HUES64 (cell line): ENCODE measurements at regions not wholly inside any gene's neighbourhood (a gene's known extent, or its start where the extent isn't known, plus 50 kb on each side); places are given as distances from the start of the nearest gene placed in this dataset.

Source experiments
- H3K27ac ChIP-seq: 2 replicates; pipeline ENCODE4 v1.7.0; 2013; ENCODE audit warnings: low read depth, low read length, inconsistent platforms
- H3K27me3 ChIP-seq: 2 replicates; pipeline ENCODE4 v1.6.1; 2013; ENCODE audit warnings: mild to moderate bottlenecking, low read length; ENCODE audit not compliant: insufficient read depth
- H3K36me3 ChIP-seq: 2 replicates; pipeline ENCODE4 v1.6.1; 2013; ENCODE audit warnings: mild to moderate bottlenecking, low read length; ENCODE audit not compliant: insufficient read depth
- H3K4me1 ChIP-seq: 2 replicates; pipeline ENCODE4 v1.6.1; 2013; ENCODE audit warnings: mild to moderate bottlenecking, low read length, moderate library complexity; ENCODE audit not compliant: insufficient read depth
- H3K4me3 ChIP-seq: 2 replicates; pipeline ENCODE4 v1.5.1; 2013; ENCODE audit warnings: mild to moderate bottlenecking, low read length, moderate library complexity
- H3K9ac ChIP-seq: 2 replicates; pipeline ENCODE4 v1.6.1; 2013; ENCODE audit warnings: mild to moderate bottlenecking, low read depth, low read length
- H3K9me3 ChIP-seq: 2 replicates; pipeline ENCODE4 v1.6.1; 2013; ENCODE audit warnings: low read depth, low read length; ENCODE audit not compliant: insufficient read depth
- WGBS: fragments of 150-250, 120-280 bp; methylation state at CpG from one replicate; pipeline ENCODE4 v1.1.7; 2013; ENCODE audit warnings: missing lambda C conversion rate; 5-methylcytosine and 5-hydroxymethylcytosine counted together

- Histone ChIP-seq H3K27ac (no peak overlapping the region), H3K27me3 (no peaks in the 10 kb centered on the region)
- 89% methylated on average over 5 of the region's 5 CpGs for WGBS
These were observed 979.8 kb downstream of the VRK1 start for GRCh38 chr14:97776890-97777558.

GRCh38 chr14:97777622-97778355, 980.6 kb downstream of the VRK1 start:
- no peaks in the 10 kb centered on the region for H3K27me3 ChIP-seq
- no peak overlapping the region for H3K4me3 ChIP-seq
- no peaks in the 10 kb centered on the region for H3K36me3 ChIP-seq
- no peaks in the 10 kb centered on the region for H3K4me1 ChIP-seq
- H3K9me3 ChIP-seq = no peaks in the 10 kb centered on the region
- no peak overlapping the region for H3K27ac ChIP-seq
- WGBS = 94% methylated on average over 9 of the region's 9 CpGs
- H3K9ac ChIP-seq = no peak overlapping the region

More at GRCh38 chr14:97776890-97777558, 979.8 kb downstream of the VRK1 start:
- no peak overlapping the region for H3K4me3 ChIP-seq
- no peaks in the 10 kb centered on the region for H3K4me1 ChIP-seq
- H3K9ac ChIP-seq = no peak overlapping the region
- no peaks in the 10 kb centered on the region for H3K36me3 ChIP-seq
- no peaks in the 10 kb centered on the region for H3K9me3 ChIP-seq

GRCh38 chr14:97779140-97779539, 982.0 kb downstream of the VRK1 start:
- no peak overlapping the region for H3K9ac ChIP-seq
- H3K36me3 ChIP-seq = no peaks in the 10 kb centered on the region
- 97% methylated on average over 4 of the region's 5 CpGs for WGBS
- no peak overlapping the region for H3K4me3 ChIP-seq
- H3K27me3 ChIP-seq = no peaks in the 10 kb centered on the region
- no peaks in the 10 kb centered on the region for H3K9me3 ChIP-seq
- H3K4me1 ChIP-seq = no peaks in the 10 kb centered on the region
- no peak overlapping the region for H3K27ac ChIP-seq

- Histone ChIP-seq H3K27ac (no peak overlapping the region), H3K9me3 (no peaks in the 10 kb centered on the region)
- 95% methylated on average over 5 of the region's 5 CpGs for WGBS
These were observed 983.6 kb downstream of the VRK1 start for GRCh38 chr14:97780804-97781203.

GRCh38 chr14:97781961-97782360, 984.8 kb downstream of the VRK1 start:
- WGBS = 92% methylated on average over 5 of the region's 5 CpGs
- Histone ChIP-seq H3K4me1 (no peaks in the 10 kb centered on the region), H3K9me3 (no peaks in the 10 kb centered on the region), H3K9ac (no peak overlapping the region), H3K27me3 (no peaks in the 10 kb centered on the region), H3K36me3 (no peaks in the 10 kb centered on the region), H3K4me3 (no peak overlapping the region), H3K27ac (no peak overlapping the region)

More at GRCh38 chr14:97780804-97781203, 983.6 kb downstream of the VRK1 start:
- no peak overlapping the region for H3K4me3 ChIP-seq
- no peaks in the 10 kb centered on the region for H3K4me1 ChIP-seq
- H3K36me3 ChIP-seq = no peaks in the 10 kb centered on the region
- H3K9ac ChIP-seq = no peak overlapping the region
- no peaks in the 10 kb centered on the region for H3K27me3 ChIP-seq

GRCh38 chr14:97782871-97783414, 985.8 kb downstream of the VRK1 start:
- Histone ChIP-seq H3K36me3 (no peaks in the 10 kb centered on the region), H3K9ac (no peak overlapping the region), H3K27ac (no peak overlapping the region), H3K4me3 (no peak overlapping the region), H3K9me3 (no peaks in the 10 kb centered on the region), H3K4me1 (no peaks in the 10 kb centered on the region), H3K27me3 (no peaks in the 10 kb centered on the region)
- 96% methylated on average over 8 of the region's 8 CpGs for whole genome bisulfite sequencing

GRCh38 chr14:97785495-97785894, 988.3 kb downstream of the VRK1 start:
- Histone ChIP-seq H3K4me1 (no peaks in the 10 kb centered on the region), H3K9ac (no peak overlapping the region), H3K27me3 (no peaks in the 10 kb centered on the region), H3K9me3 (no peaks in the 10 kb centered on the region), H3K27ac (no peak overlapping the region), H3K36me3 (no peaks in the 10 kb centered on the region), H3K4me3 (no peak overlapping the region)
- 100% methylated on average over 1 of the region's 1 CpG for WGBS

- Histone ChIP-seq H3K27ac (no peak overlapping the region), H3K4me3 (no peak overlapping the region), H3K9me3 (no peaks in the 10 kb centered on the region), H3K9ac (no peak overlapping the region), H3K36me3 (no peaks in the 10 kb centered on the region), H3K4me1 (no peaks in the 10 kb centered on the region), H3K27me3 (no peaks in the 10 kb centered on the region)
These were observed 991.2 kb downstream of the VRK1 start for GRCh38 chr14:97788364-97788763.

GRCh38 chr14:97788846-97789526, 991.8 kb downstream of the VRK1 start:
- Histone ChIP-seq H3K9ac (no peak overlapping the region), H3K4me3 (no peak overlapping the region), H3K27ac (no peak overlapping the region), H3K36me3 (no peaks in the 10 kb centered on the region), H3K9me3 (no peaks in the 10 kb centered on the region), H3K27me3 (no peaks in the 10 kb centered on the region), H3K4me1 (no peaks in the 10 kb centered on the region)
- 94% methylated on average over 5 of the region's 7 CpGs for WGBS

GRCh38 chr14:97791072-97791471, 993.9 kb downstream of the VRK1 start:
- Histone ChIP-seq H3K27me3 (no peaks in the 10 kb centered on the region), H3K4me3 (no peak overlapping the region), H3K9ac (no peak overlapping the region), H3K27ac (no peak overlapping the region), H3K4me1 (no peaks in the 10 kb centered on the region), H3K36me3 (no peaks in the 10 kb centered on the region), H3K9me3 (no peaks in the 10 kb centered on the region)
- 100% methylated on average over 4 of the region's 6 CpGs for WGBS

GRCh38 chr14:97791906-97792305, 994.7 kb downstream of the VRK1 start:
- Histone ChIP-seq H3K27me3 (no peaks in the 10 kb centered on the region), H3K27ac (no peak overlapping the region), H3K4me1 (no peaks in the 10 kb centered on the region), H3K9ac (no peak overlapping the region), H3K36me3 (no peaks in the 10 kb centered on the region), H3K9me3 (no peaks in the 10 kb centered on the region), H3K4me3 (no peak overlapping the region)
- WGBS = 95% methylated on average over 6 of the region's 8 CpGs
